ENCODE measurements at regions not wholly inside any gene's neighbourhood (a gene's known extent, or its start where the extent isn't known, plus 50 kb on each side); places are given as distances from the start of the nearest gene placed in this dataset.

GRCh38 chr3:86578071-86578470 is 412.9 kb downstream of the VGLL3 start:
- TF ChIP-seq CTCF (IDR thresholded peaks at IDR 0.05) (no peak), EZH2 (IDR thresholded peaks at IDR 0.05; ENCODE audit: borderline replicate concordance, insufficient read depth, low read depth, low read length, poor library complexity, severe bottlenecking) (no peak)
